A673 (cell line): ENCODE measurements at regions not wholly inside any gene's neighbourhood (a gene's known extent, or its start where the extent isn't known, plus 50 kb on each side); places are given as distances from the start of the nearest gene placed in this dataset.
A peak's percentile ranks its signal among the peaks of the same experiment; 100 is the strongest.

ENCODE experiments used
- CTCF ChIP-seq: fragments of 300-800, 200-600 bp; sonication (generic); conservative IDR thresholded peaks from 2 replicates; pipeline ENCODE4 v1.5.1; 2017; ENCODE audit warnings: low read depth, mild to moderate bottlenecking, antibody characterized with exemption, low read length, moderate library complexity, mixed read lengths
- EZH2 ChIP-seq: fragments of 200-600 bp; sonication (generic); IDR thresholded peaks from 2 replicates; pipeline ENCODE4 v1.6.1; 2017; ENCODE audit warnings: borderline replicate concordance, low read depth, mild to moderate bottlenecking, mixed read lengths, antibody characterized with exemption, low read length; ENCODE audit not compliant: poor library complexity, severe bottlenecking

- peak; percentile 61 for TF ChIP-seq CTCF
- no peak for TF ChIP-seq EZH2
Measured at GRCh38 chr6:44004625-44005506, 122.4 kb downstream of the MRPL14 start.
